ENCODE measurements at regions not wholly inside any gene's neighbourhood (a gene's known extent, or its start where the extent isn't known, plus 50 kb on each side); places are given as distances from the start of the nearest gene placed in this dataset.
"Not testable (repeated sequence)": the region's sequence is repeated elsewhere in the genome, so short reads cannot be mapped to it uniquely, and the experiment has no call there.

GRCh38 chr15:69568173-69569009, 115.8 kb downstream of the RPLP1 start:
- TF ChIP-seq CTCF (IDR thresholded peaks at IDR 0.05): no peak
- H3K4me1 ChIP-seq (ENCODE audit: low read depth): no peaks in the 10 kb centered on the region
- H3K4me3 ChIP-seq: no peak overlapping the region
- DNase-seq: no peak
- intact Hi-C loops (cut with DNase I, micrococcal nuclease): no loop called here
- H3K9me3 ChIP-seq: no peaks in the 10 kb centered on the region
- H3K36me3 ChIP-seq (ENCODE audit: low read depth): no peaks in the 10 kb centered on the region
- no peak for ATAC-seq

- intact Hi-C loops (cut with DNase I, micrococcal nuclease): loop anchor here in 1 of 2 donors (10.0 kb wide), 1 partner anchor 914 kb away; no protein-coding TSS in a partner anchor
These were observed 117.8 kb downstream of the RPLP1 start for GRCh38 chr15:69570454-69570853.

DNA sequence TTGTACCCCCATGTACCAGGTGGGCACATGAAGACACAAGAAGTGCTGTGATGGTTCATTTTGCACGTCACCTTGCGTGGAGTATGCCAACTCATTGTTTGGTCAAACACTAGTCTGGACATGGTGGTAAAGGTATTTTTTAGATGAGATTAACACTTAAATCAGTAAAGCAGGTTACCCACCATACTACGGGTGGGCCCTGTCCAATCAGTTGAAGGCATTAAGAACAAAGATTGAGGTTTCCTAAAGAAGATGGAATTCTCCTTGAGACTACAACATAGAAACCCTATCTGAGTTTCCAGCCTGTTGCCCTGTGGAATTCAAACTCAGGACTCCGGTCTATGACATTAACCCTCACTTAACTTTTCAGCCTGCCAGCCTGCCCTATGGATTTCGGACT, 118.4 kb downstream of the RPLP1 start:
- intact Hi-C loops (cut with DNase I, micrococcal nuclease): loop anchor here in 1 of 2 donors (10.0 kb wide), 1 partner anchor 914 kb away; no protein-coding TSS in a partner anchor

More at GRCh38 chr15:69570454-69570853, 117.8 kb downstream of the RPLP1 start:
- no peak for DNase-seq
- no peaks in the 10 kb centered on the region for H3K36me3 ChIP-seq (ENCODE audit: low read depth)
- no peak overlapping the region for H3K4me3 ChIP-seq
- TF ChIP-seq CTCF (IDR thresholded peaks at IDR 0.05): no peak
- no peak for ATAC-seq
- no peaks in the 10 kb centered on the region for H3K4me1 ChIP-seq (ENCODE audit: low read depth)
- no peaks in the 10 kb centered on the region for H3K9me3 ChIP-seq

GRCh38 chr15:69573278-69573677, 120.7 kb downstream of the RPLP1 start:
- H3K4me3 ChIP-seq; ATAC-seq; H3K9me3 ChIP-seq; H3K36me3 ChIP-seq (ENCODE audit: low read depth); DNase-seq: not testable (repeated sequence)
- H3K4me1 ChIP-seq (ENCODE audit: low read depth): peaks cover 20% of the 10 kb centered on the region
- intact Hi-C loops (cut with DNase I, micrococcal nuclease): loop anchor here in 1 of 2 donors (10.0 kb wide), 1 partner anchor 912 kb away; no protein-coding TSS in a partner anchor

More for the DNA sequence above, 118.4 kb downstream of the RPLP1 start:
- no peak overlapping the region for H3K4me3 ChIP-seq
- no peak for ATAC-seq
- TF ChIP-seq CTCF (IDR thresholded peaks at IDR 0.05): no peak
- H3K36me3 ChIP-seq (ENCODE audit: low read depth): no peaks in the 10 kb centered on the region
- DNase-seq: no peak
- no peaks in the 10 kb centered on the region for H3K9me3 ChIP-seq
- no peaks in the 10 kb centered on the region for H3K4me1 ChIP-seq (ENCODE audit: low read depth)

DNA sequence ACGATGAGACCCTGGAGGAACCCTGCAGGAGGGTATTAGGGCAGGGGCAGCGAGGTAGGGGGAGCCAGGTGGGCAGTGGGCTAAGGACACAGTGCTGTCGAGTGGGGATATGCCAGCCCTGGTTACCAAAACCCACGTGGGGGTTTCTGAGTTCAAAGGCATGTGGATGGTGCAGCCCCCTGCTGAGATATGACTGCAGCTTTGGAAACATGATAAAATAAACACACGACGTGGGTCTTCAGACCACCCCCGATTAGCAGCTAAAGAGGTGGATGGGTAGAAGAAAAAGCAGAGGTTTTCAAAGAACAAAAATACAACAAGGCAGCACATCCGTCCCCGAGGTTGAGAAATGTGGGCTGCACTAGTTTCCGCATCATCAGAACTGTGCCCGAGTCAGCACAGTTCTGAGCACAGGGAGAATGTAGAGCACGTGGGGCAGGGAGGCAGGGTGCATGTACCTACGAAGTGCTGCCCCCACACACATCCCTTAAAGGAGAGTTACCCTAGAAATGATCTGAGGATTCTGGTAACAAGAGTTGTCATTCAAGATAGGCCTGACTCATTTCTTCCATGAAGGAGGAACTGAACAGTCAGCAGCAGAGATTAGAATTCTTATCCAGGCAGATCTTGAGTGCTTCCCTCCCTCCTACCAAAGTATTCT, 121.3 kb downstream of the RPLP1 start:
- intact Hi-C loops (cut with DNase I, micrococcal nuclease): loop anchor here in 1 of 2 donors (10.0 kb wide), 1 partner anchor 911 kb away; no protein-coding TSS in a partner anchor
- Histone ChIP-seq H3K4me3 (no peak overlapping the region), H3K36me3 (ENCODE audit: low read depth) (no peaks in the 10 kb centered on the region), H3K9me3 (no peaks in the 10 kb centered on the region), H3K4me1 (ENCODE audit: low read depth) (peaks cover 20% of the 10 kb centered on the region)
- DNase-seq: no peak
- TF ChIP-seq CTCF (IDR thresholded peaks at IDR 0.05): no peak
- no peak for ATAC-seq

DNA sequence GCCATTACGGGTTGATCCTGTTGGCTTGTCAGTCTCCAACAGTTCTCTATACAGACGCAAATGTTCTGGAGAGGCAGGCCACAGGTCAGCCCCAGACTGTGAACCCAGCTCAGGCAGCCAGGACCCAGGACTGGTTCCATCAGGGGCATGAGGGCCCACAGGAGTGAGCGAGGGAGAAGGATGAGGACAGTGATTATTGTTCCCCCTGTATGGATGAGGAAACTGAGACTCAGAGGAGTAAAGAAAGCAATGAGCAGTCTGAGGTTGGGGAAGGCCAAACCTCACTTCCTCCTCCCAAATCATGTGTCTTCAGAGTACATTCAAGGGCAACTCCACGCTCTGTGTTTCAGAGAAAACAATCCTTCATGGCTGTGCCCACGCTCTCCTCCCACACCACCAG, 121.9 kb downstream of the RPLP1 start:
- Histone ChIP-seq H3K36me3 (ENCODE audit: low read depth) (no peaks in the 10 kb centered on the region), H3K4me1 (ENCODE audit: low read depth) (peaks cover 23% of the 10 kb centered on the region), H3K9me3 (no peaks in the 10 kb centered on the region), H3K4me3 (no peak overlapping the region)
- ATAC-seq (no peak), DNase-seq (no peak)
- intact Hi-C loops (cut with DNase I, micrococcal nuclease): loop anchor here in 1 of 2 donors (10.0 kb wide), 1 partner anchor 910 kb away; no protein-coding TSS in a partner anchor
- no peak for TF ChIP-seq CTCF (IDR thresholded peaks at IDR 0.05)

Data from mucosa of descending colon (tissue), 3 donors.